ENCODE measurements at regions not wholly inside any gene's neighbourhood (a gene's known extent, or its start where the extent isn't known, plus 50 kb on each side); places are given as distances from the start of the nearest gene placed in this dataset.

GRCh38 chr5:112663146-112663545, 74.5 kb upstream of the APC start:
- no peak for DNase-seq

- no peak for DNase-seq
Measured at GRCh38 chr5:112668016-112668415, 69.7 kb upstream of the APC start.

- DNase-seq = no peak
Measured at GRCh38 chr5:112668911-112669310, 68.8 kb upstream of the APC start.

GRCh38 chr5:112669328-112669963, 68.2 kb upstream of the APC start:
- DNase-seq = peak; percentile 56

- DNase-seq = no peak
Measured at GRCh38 chr5:112671687-112672086, 66.0 kb upstream of the APC start.

GRCh38 chr5:112681481-112681908, 56.2 kb upstream of the APC start:
- no peak for DNase-seq

GRCh38 chr5:112682621-112683061, 55.0 kb upstream of the APC start:
- no peak for DNase-seq

- DNase-seq = no peak
Measured at GRCh38 chr5:112684121-112684520, 53.6 kb upstream of the APC start.

- DNase-seq = no peak
Measured at GRCh38 chr5:112684737-112685136, 52.9 kb upstream of the APC start.

- no peak for DNase-seq
Measured at GRCh38 chr5:112685386-112685785, 52.3 kb upstream of the APC start.

GRCh38 chr5:112685931-112686330, 51.8 kb upstream of the APC start:
- DNase-seq = no peak

GRCh38 chr5:112686675-112687074, 51.0 kb upstream of the APC start:
- no peak for DNase-seq

- no peak for DNase-seq
Measured at GRCh38 chr5:112687306-112687705, 50.4 kb upstream of the APC start.

All from left hindlimb (tissue), 1 donor.